Activated naive CD4-positive, alpha-beta T cell treated with Interleukin-2 at 50 U/mL for 16 hours (primary cell): ENCODE measurements at regions not wholly inside any gene's neighbourhood (a gene's known extent, or its start where the extent isn't known, plus 50 kb on each side); places are given as distances from the start of the nearest gene placed in this dataset.

Experiments
- DNase-seq: peaks from one replicate; pipeline ENCODE4 v3.0.0-alpha.2; 2020

GRCh38 chr5:63719147-63719546 is 243.1 kb downstream of the HTR1A start:
- no peak for DNase-seq

- DNase-seq, result no peak
Measured at GRCh38 chr5:63700241-63700640, 262.0 kb downstream of the HTR1A start.

GRCh38 chr5:63697811-63698210 is 264.4 kb downstream of the HTR1A start:
- DNase-seq, result no peak

GRCh38 chr5:63690546-63690945 is 271.7 kb downstream of the HTR1A start:
- no peak for DNase-seq

GRCh38 chr5:63687854-63688516 is 274.3 kb downstream of the HTR1A start:
- DNase-seq, result no peak

- no peak for DNase-seq
Measured at GRCh38 chr5:63686938-63687337, 275.3 kb downstream of the HTR1A start.

- DNase-seq, result no peak
Measured at GRCh38 chr5:63686181-63686580, 276.1 kb downstream of the HTR1A start.

- DNase-seq, result no peak
Measured at GRCh38 chr5:63685454-63685853, 276.8 kb downstream of the HTR1A start.

GRCh38 chr5:63674881-63675280 is 287.4 kb downstream of the HTR1A start:
- DNase-seq, result no peak

- no peak for DNase-seq
Measured at GRCh38 chr5:63655043-63655442, 307.2 kb downstream of the HTR1A start.

GRCh38 chr5:63650581-63650980 is 311.7 kb downstream of the HTR1A start:
- no peak for DNase-seq

- no peak for DNase-seq
Measured at GRCh38 chr5:63648376-63648775, 313.9 kb downstream of the HTR1A start.

- DNase-seq, result no peak
Measured at GRCh38 chr5:63629951-63630630, 332.2 kb downstream of the HTR1A start.

- DNase-seq, result no peak
Measured at GRCh38 chr5:63613442-63613841, 348.8 kb downstream of the HTR1A start.

- no peak for DNase-seq
Measured at GRCh38 chr5:63603996-63604395, 358.2 kb downstream of the HTR1A start.

GRCh38 chr5:63602971-63603370 is 359.3 kb downstream of the HTR1A start:
- DNase-seq, result no peak

- DNase-seq, result no peak
Measured at GRCh38 chr5:63596254-63596653, 366.0 kb downstream of the HTR1A start.

GRCh38 chr5:63573380-63573779 is 388.9 kb downstream of the HTR1A start:
- no peak for DNase-seq

GRCh38 chr5:63572740-63573139 is 389.5 kb downstream of the HTR1A start:
- DNase-seq, result no peak

- DNase-seq, result no peak
Measured at GRCh38 chr5:63570752-63571151, 391.5 kb downstream of the HTR1A start.

- no peak for DNase-seq
Measured at GRCh38 chr5:63564789-63565188, 397.5 kb downstream of the HTR1A start.

- DNase-seq, result no peak
Measured at GRCh38 chr5:63563008-63563917, 399.0 kb downstream of the HTR1A start.

GRCh38 chr5:63555874-63556273 is 406.4 kb downstream of the HTR1A start:
- no peak for DNase-seq

- DNase-seq, result no peak
Measured at GRCh38 chr5:63554191-63554590, 408.1 kb downstream of the HTR1A start.
